ENCODE measurements at regions not wholly inside any gene's neighbourhood (a gene's known extent, or its start where the extent isn't known, plus 50 kb on each side); places are given as distances from the start of the nearest gene placed in this dataset.

GRCh38 chr6:170085475-170086401 is 205.1 kb downstream of the DLL1 start:
- TF ChIP-seq JUN (IDR thresholded peaks at IDR 0.05; ENCODE audit: borderline replicate concordance, insufficient read depth, insufficient read length, low read depth) (no peak), GATA2 (IDR thresholded peaks at IDR 0.05; ENCODE audit: insufficient read depth, insufficient read length, low read depth, low read length) (no peak), POLR2A (IDR thresholded peaks at IDR 0.05; ENCODE audit: low read depth, low read length) (no peak), CTCF (IDR thresholded peaks at IDR 0.05; ENCODE audit: extremely low read depth in 1 of 2, insufficient read depth in 1 of 2, low read depth in 1 of 2, low read length in 2 of 2) (no peak), EZH2 (IDR thresholded peaks at IDR 0.05; ENCODE audit: borderline replicate concordance, low read depth, low read length, severe bottlenecking) (no peak), MAX (IDR thresholded peaks at IDR 0.05; ENCODE audit: insufficient read depth, insufficient read length) (no peak), POLR2AphosphoS5 (IDR thresholded peaks at IDR 0.05; ENCODE audit: insufficient read depth, low read depth, low read length) (no peak), MYC (IDR thresholded peaks at IDR 0.05; ENCODE audit: low read depth, low read length) (no peak), FOS (IDR thresholded peaks at IDR 0.05; ENCODE audit: borderline replicate concordance, insufficient read depth, low read length) (no peak)
- H3K36me3 ChIP-seq (ENCODE audit: control insufficient read depth in 2 of 2, extremely low read depth in 1 of 2, insufficient read depth in 2 of 2, low read length in 2 of 2) = no peaks in the 10 kb centered on the region
- no peak overlapping the region for H3K4me3 ChIP-seq (replicated peaks in 1 of 3; ENCODE audit: insufficient read depth in 1 of 3, low read depth in 1 of 3, low read length in 3 of 3)
- no peaks in the 10 kb centered on the region for H3K27me3 ChIP-seq (ENCODE audit: control insufficient read depth in 2 of 2, insufficient read depth in 2 of 2, low read length in 2 of 2)
- H3K4me2 ChIP-seq (ENCODE audit: insufficient read depth, low read length) = no peak overlapping the region
- dilution Hi-C loops (cut with MboI; ENCODE audit: extremely low pct_ligation_motif_present, low sequenced_read_pairs) = no loop called here
- no peaks in the 10 kb centered on the region for H3K79me2 ChIP-seq (ENCODE audit: control insufficient read depth, insufficient read depth, low read length)
- no peak for FAIRE-seq
- DNase-seq (ENCODE audit: low read depth, low spot score) = no peak
- ChIA-PET CTCF (no interaction called here), POLR2A (no interaction called here)
- no peak overlapping the region for H2AFZ ChIP-seq (ENCODE audit: low read depth, low read length)
- H3K27ac ChIP-seq (ENCODE audit: insufficient read depth, low read depth, low read length) = no peak overlapping the region
- H3K9ac ChIP-seq (replicated peaks; ENCODE audit: extremely low read depth, insufficient read depth, low read length) = no peak overlapping the region
- H4K20me1 ChIP-seq (replicated peaks; ENCODE audit: control insufficient read depth, extremely low read depth, insufficient read depth, low read length) = no peaks in the 10 kb centered on the region
- no TSS peak for BruUV-seq (replicated peaks)
- H3K4me1 ChIP-seq (ENCODE audit: control insufficient read depth, extremely low read depth, insufficient read depth, low read length) = no peaks in the 10 kb centered on the region
- intact Hi-C loops (cut with micrococcal nuclease) = no loop called here
- no peaks in the 10 kb centered on the region for H3K9me3 ChIP-seq (replicated peaks; ENCODE audit: control insufficient read depth, insufficient read depth, low read length)
- no peaks in the 10 kb centered on the region for H3K9me1 ChIP-seq (replicated peaks; ENCODE audit: control insufficient read depth, extremely low read depth, insufficient read depth, low read length)
